GM18519 (cell line): ENCODE measurements at regions not wholly inside any gene's neighbourhood (a gene's known extent, or its start where the extent isn't known, plus 50 kb on each side); places are given as distances from the start of the nearest gene placed in this dataset.

ENCODE experiments used
- ATAC-seq: cut with Tn5 transposase; IDR thresholded peaks from one replicate; pipeline ENCODE4 v1.9.1; 2021; ENCODE audit warnings: mild to moderate bottlenecking, moderate library complexity; ENCODE audit not compliant: unreplicated experiment, low FRiP score

GRCh38 chr16:31700530-31701388 lies 172.8 kb upstream of the ZNF267 start:
- peak; percentile 18 for ATAC-seq

- ATAC-seq, result no peak
Measured at GRCh38 chr16:31701734-31702133, 171.9 kb upstream of the ZNF267 start.

- no peak for ATAC-seq
Measured at GRCh38 chr16:31702796-31703195, 170.8 kb upstream of the ZNF267 start.

- ATAC-seq, result no peak
Measured at GRCh38 chr16:31703526-31704128, 170.0 kb upstream of the ZNF267 start.

- ATAC-seq, result no peak
Measured at GRCh38 chr16:31704138-31704537, 169.5 kb upstream of the ZNF267 start.

GRCh38 chr16:31705371-31705770 lies 168.2 kb upstream of the ZNF267 start:
- ATAC-seq, result no peak

GRCh38 chr16:31706318-31706717 lies 167.3 kb upstream of the ZNF267 start:
- no peak for ATAC-seq

- ATAC-seq, result no peak
Measured at GRCh38 chr16:31706925-31707324, 166.7 kb upstream of the ZNF267 start.

- ATAC-seq, result no peak
Measured at GRCh38 chr16:31707743-31708335, 165.8 kb upstream of the ZNF267 start.

GRCh38 chr16:31708348-31708747 lies 165.3 kb upstream of the ZNF267 start:
- ATAC-seq, result no peak

GRCh38 chr16:31709181-31709580 lies 164.4 kb upstream of the ZNF267 start:
- no peak for ATAC-seq

GRCh38 chr16:31710134-31710533 lies 163.5 kb upstream of the ZNF267 start:
- no peak for ATAC-seq

GRCh38 chr16:31710880-31711279 lies 162.7 kb upstream of the ZNF267 start:
- no peak for ATAC-seq

- no peak for ATAC-seq
Measured at GRCh38 chr16:31711344-31711845, 162.2 kb upstream of the ZNF267 start.

- ATAC-seq, result no peak
Measured at GRCh38 chr16:31712064-31712540, 161.5 kb upstream of the ZNF267 start.

- ATAC-seq, result peak; percentile 92
Measured at GRCh38 chr16:31713071-31713944, 160.3 kb upstream of the ZNF267 start.

GRCh38 chr16:31713945-31714902 lies 159.4 kb upstream of the ZNF267 start:
- no peak for ATAC-seq

- no peak for ATAC-seq
Measured at GRCh38 chr16:31714903-31715504, 158.6 kb upstream of the ZNF267 start.

GRCh38 chr16:31715915-31716314 lies 157.7 kb upstream of the ZNF267 start:
- no peak for ATAC-seq
